SK-N-SH (cell line): ENCODE measurements at regions not wholly inside any gene's neighbourhood (a gene's known extent, or its start where the extent isn't known, plus 50 kb on each side); places are given as distances from the start of the nearest gene placed in this dataset.

Experiments
- CTCF ChIP-seq: fragments of 200-600 bp; sonication (generic); IDR thresholded peaks from 2 replicates; pipeline ENCODE4 v1.6.1; 2017; ENCODE audit warnings: antibody characterized with exemption, mild to moderate bottlenecking, moderate library complexity
- EZH2phosphoT487 ChIP-seq: fragments of 200-600 bp; sonication (generic); IDR thresholded peaks from 2 replicates; pipeline ENCODE4 v1.6.1; 2017; ENCODE audit warnings: low read depth, mixed run types, mild to moderate bottlenecking, antibody characterized with exemption, moderate library complexity, borderline replicate concordance
- GABPA ChIP-seq: IDR thresholded peaks from 2 replicates; pipeline ENCODE4 v1.4.0; 2012; ENCODE audit warnings: low read depth, mild to moderate bottlenecking
- MAX ChIP-seq: IDR thresholded peaks from 2 replicates; pipeline ENCODE4 v1.4.0; 2012; ENCODE audit warnings: low read depth
- POLR2AphosphoS5 ChIP-seq: IDR thresholded peaks from 2 replicates; pipeline ENCODE4 v1.6.1; 2012; ENCODE audit warnings: low read depth, low read length
- RAD21 ChIP-seq: IDR thresholded peaks from 2 replicates; pipeline ENCODE4 v1.6.1; 2012; ENCODE audit warnings: mild to moderate bottlenecking, low read length
- RFX5 ChIP-seq: IDR thresholded peaks from 2 replicates; pipeline ENCODE4 v1.6.1; 2012; ENCODE audit warnings: mild to moderate bottlenecking, improper control_type of control experiment, low read length
- SIN3A ChIP-seq: IDR thresholded peaks from 2 replicates; pipeline ENCODE4 v1.6.1; 2012; ENCODE audit warnings: low read depth, mild to moderate bottlenecking, low read length, moderate library complexity, borderline replicate concordance
- USF2 ChIP-seq: fragments of 150-350 bp; IDR thresholded peaks from 2 replicates; pipeline ENCODE4 v1.6.1; 2017; ENCODE audit warnings: antibody characterized with exemption, low read length, low read depth, borderline replicate concordance
- ZBTB33 ChIP-seq: IDR thresholded peaks from 2 replicates; pipeline ENCODE4 v1.4.0; 2012; ENCODE audit warnings: low read depth, borderline replicate concordance

GRCh38 chr2:147003081-147003480 lies 841.7 kb upstream of the ACVR2A start:
- TF ChIP-seq MAX, result no peak
- TF ChIP-seq RFX5, result no peak
- TF ChIP-seq SIN3A, result no peak
- TF ChIP-seq GABPA, result no peak
- TF ChIP-seq CTCF, result no peak
- TF ChIP-seq EZH2phosphoT487, result no peak
- no peak for TF ChIP-seq ZBTB33
- TF ChIP-seq USF2, result no peak
- no peak for TF ChIP-seq RAD21
- TF ChIP-seq POLR2AphosphoS5, result no peak
